ENCODE measurements at regions not wholly inside any gene's neighbourhood (a gene's known extent, or its start where the extent isn't known, plus 50 kb on each side); places are given as distances from the start of the nearest gene placed in this dataset.

DNA sequence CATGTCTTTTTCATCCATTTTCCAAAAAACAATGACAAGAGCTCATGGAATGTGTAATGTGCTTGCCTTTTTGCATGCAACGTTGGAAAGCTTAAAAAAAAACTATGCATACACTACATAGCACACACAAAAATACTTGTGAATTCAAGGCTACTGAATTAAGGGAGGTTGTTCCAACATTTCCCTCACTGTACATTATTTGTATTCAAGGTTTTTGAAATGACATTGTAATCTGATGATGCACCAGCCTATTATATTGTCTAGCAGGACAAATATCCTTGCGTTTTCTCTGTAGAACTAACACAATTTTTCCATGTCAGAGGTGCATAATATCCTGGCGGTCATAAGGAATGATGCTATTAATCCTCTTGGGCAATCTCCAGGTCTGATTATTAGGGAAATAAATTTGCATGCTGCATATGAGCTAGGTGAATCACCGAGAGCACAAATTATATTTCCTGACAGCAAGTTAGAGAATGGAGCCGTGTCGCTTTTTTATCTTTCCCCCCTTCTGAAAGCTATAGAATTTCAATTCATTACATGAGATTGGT, 836.9 kb upstream of the FANCL start:
- DNase-seq (ENCODE audit: low read depth in 2 of 2), result no peak

DNA sequence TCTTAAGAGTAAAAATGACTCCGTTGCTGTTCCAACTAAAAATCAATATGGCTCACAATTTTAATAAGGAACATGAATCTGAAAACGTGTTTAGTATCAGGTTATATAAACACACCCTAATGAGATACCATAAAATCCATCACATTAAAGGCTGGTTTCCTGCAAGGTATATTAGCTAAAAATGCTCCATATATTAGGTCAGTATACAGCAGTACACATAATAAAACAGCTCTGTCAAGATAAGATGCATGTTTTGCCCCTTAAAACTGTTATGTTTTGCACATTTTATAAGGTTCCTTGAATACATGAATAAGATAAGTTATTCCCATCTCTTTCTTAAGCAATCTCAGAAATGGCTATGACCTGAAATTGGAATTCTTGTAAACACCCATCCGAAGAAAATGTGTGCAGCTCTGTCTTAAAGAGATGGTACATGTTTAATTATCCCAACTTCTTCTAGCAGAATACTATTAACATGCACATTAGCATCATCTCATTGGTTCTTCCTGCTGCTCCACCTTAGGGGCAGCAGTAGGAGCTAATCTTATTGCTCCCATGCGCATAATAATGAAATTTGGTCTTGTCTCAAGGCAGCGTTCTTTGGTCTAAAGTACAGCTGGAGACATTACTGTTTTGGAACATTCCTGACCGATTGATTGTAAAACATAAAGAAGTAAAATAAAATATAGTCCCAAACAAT, 836.1 kb upstream of the FANCL start:
- DNase-seq (ENCODE audit: low read depth in 2 of 2), result no peak

DNA sequence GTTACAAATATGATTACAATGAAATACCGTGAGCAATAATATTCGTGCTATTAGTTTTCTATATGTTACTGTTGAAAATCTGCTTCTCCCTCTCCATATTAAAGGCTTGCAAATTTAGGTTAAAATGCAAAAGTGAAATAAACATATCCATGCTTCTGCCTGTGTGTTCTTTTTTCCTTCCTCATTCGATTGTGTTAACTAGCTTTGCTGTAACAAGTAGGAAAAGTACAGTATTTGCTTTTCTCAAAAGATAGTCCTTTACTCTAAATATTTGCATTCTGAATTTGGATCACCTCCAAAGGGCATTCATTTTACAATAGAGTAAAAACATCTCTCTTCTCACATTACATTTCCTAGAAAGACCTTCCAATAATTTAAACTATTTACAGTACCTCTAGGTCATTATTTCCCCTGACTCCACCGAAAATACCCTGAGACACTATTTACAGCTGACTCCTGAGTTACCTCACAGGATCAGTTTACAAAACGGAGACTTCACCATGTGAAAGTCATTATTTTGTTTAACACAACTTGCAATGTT, 835.0 kb upstream of the FANCL start:
- DNase-seq (ENCODE audit: low read depth in 2 of 2), result no peak

DNA sequence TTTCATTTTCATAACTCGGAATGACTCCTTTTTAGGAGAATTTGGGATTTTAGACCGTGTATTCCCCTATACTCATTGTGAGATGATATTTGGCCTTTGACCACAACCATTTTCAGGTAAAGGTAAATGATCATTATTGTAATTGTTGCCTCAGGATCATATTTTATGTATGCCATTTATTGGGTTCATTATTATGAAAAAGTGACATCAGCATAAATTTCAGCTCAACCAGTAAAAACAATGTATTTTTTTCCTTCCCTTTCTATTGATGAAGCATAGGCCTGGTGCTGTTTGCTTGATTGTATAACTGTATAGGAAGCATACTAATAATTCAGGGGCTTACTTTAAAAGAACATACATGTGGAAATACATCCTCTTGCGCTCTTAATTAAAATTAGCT, 832.9 kb upstream of the FANCL start:
- DNase-seq (ENCODE audit: low read depth in 2 of 2), result no peak

DNA sequence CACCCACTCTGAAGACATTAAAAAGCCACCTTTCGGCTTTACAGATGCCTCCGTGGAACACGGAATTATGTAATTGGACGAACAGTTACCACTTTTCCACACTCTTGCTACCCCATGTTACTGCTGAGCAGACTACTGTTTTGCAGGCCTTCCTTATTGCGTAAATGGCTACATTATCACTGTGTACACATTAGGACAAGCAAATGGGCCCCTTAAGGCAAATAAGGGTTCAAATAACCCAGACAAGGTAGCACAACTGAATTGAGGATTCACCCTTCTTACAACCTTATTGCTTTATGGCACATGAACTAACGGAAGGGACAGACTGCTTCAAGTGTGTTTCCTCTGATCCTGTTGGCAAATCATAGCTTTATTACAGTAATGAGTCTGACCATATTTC, 832.2 kb upstream of the FANCL start:
- no peak for DNase-seq (ENCODE audit: low read depth in 2 of 2)

DNA sequence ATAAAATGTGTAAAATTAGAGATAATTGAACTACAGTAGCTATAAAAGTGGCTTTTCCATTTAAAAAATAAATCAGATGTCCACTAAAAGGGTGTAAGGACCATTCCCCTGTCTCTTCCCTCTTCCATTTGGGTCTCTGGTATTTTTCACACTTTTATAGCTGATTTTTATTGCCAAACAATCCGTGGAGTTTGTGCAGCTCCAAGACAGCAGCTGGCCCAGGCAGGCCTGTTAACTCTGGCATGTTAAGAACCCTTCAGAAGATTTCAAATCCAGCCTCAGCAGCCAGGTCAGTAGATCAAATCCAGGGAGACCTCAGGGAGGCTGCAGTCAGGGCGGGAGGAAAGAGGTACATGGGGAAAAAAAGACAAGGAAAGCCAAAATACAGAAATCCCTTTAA, 827.1 kb upstream of the FANCL start:
- DNase-seq (ENCODE audit: low read depth in 2 of 2), result no peak

DNA sequence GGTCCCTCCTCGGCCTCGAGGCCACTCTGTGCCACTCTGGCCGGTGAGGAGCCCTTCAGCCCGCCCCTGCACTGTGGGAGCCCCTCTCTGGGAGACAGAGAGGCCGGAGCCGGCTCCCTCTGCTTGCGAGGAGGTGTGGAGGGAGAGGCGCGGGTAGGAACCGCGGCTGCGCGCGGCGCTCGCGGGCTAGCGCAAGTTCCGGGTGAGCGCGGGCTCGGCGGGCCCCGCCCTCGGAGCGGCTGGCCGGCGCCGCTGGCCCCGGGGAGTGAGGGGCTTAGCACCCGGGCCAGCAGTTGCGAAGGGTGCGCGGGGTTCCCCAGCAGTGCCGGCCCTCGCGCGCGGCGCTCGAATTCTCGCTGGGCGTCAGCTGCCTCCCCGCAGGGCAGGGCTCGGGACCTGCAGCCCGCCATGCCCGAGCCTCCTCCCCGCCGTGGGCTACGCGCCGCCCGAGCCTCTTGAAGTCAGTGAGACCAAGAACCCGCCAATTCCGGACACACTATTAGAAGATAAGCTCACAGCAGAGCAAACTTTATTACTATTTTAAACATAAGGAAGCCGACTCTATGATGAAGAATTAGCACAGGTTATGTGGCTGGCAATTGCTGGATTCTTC, 825.8 kb upstream of the FANCL start:
- DNase-seq (ENCODE audit: low read depth in 2 of 2), result no peak

DNA sequence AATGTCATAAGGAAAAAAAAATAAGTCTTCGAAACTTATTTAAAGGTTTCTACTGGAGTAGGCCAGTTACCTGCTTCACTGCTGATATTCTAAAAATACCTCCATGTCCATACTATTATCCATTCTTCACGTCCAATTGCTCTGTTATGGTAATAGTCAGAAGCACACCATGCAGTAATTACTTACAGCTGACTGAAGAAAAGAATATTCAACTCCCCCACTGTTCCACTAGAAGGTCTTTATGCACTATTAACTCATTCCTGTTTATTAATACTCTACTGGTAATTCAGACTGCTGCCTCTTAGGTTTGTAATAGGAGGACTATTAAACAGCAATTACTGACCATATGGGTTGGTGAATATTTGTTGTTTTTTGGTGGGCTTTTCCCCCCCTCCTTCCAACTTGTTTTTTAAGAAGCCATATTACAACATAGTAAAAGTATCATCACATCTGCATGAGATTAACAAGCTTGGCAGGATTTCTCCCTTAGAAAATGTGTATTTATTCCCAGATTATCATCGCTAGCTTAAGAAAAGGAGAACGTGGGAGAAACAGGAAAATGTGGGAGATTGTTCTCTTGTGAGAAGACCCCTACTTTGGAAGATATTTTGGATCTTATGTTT, 806.4 kb upstream of the FANCL start:
- DNase-seq (ENCODE audit: low read depth in 2 of 2), result no peak

DNA sequence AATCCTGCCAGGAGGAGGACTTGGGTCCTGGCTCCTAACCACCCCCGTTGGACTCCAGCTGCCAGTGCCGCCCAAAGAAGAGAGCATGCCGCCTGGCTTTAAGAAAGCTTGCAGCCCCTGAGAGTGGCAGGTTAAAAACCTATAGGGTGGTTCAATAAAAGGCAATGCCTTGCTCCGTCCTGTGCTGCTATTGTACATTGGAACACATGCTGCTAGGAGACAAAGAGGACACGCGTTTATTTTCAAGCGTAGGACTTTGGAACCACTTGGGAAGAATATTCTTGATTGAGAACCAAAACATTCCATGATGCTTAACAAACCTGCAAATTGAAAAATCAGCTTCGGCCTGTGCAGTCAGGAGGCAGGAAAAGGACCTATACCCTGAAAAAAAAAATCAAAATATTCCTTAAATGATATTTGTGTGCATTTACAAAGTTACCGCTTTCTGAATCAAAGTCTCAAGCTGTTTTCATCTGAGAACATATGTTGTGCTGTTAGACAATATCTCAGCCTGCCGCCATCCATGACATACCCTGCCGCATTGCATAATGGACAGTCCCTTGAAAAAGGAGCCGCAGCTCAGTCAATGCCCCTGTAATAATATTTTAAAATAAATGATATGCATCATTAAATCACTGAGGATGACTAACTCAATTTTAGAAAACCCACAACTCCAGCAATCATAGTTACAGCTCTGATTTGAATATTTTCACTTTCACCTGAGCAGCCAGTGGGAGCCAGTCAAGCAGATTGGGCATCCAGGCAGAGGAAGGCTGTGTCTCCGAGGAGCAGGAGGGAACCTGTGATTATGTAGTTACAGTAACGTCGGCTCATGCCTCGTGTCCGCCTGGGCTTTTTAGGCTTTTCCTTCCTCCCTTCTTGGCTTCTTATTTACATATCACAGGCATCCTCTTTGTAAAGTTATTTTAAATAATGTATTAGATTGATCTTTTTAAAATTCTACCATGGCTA, 805.6 kb upstream of the FANCL start:
- DNase-seq (ENCODE audit: low read depth in 2 of 2), result no peak

DNA sequence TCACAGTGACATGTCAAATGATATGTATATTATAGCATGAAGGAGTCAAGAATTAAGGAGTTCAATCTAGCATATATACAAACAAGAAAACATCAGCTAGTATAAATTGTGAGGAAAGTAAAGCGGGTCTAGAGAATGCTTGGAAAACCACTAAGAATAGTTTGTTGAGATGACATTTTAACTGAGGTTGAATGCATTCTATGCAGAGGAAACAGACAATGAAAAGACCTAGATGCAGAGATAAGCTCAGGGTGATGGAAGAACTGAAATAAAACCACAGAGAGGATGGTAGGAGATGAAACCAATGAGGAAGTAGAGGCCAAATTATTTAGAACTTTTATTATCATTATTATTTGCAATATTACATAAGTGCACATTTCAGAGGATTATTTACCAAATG, 803.6 kb upstream of the FANCL start:
- no peak for DNase-seq (ENCODE audit: low read depth in 2 of 2)

DNA sequence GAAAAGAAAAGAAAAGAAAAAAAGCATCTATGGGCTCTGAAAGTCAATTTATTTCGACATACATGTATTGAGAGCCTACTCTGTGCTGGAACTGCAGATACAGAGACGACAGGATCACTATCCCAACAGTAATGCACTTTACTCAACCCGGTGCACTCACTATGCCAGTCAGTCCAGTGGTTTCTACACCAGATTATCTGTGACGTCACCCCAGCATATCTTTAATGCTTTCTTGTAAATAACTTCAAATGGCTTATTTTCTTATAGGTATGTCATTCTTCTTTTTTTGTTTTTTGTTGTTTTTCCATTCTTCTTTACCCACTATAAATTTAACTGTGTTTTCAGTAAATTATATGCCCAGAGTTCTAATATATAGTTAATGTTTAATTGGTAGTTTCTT, 800.0 kb upstream of the FANCL start:
- no peak for DNase-seq (ENCODE audit: low read depth in 2 of 2)

DNA sequence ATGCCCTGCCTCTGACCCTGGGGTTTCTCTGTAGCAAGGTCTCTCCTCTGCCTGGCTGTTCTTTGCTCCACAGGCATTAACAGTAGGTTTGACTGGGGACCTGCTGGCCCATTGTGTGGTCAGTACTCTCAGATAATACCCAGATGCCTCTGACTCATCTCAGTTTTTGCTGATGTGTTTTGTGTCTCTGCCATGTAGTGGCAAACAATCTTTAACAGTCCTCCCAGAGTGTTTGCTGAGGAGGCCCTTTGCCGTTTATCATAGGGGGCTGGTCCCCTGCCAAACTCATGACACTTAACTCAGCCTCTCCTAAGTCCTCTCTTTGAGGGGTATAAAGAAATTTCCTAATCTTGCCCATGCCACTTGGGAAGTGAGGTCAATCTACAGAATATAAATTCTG, 793.7 kb upstream of the FANCL start:
- no peak for DNase-seq (ENCODE audit: low read depth in 2 of 2)

DNA sequence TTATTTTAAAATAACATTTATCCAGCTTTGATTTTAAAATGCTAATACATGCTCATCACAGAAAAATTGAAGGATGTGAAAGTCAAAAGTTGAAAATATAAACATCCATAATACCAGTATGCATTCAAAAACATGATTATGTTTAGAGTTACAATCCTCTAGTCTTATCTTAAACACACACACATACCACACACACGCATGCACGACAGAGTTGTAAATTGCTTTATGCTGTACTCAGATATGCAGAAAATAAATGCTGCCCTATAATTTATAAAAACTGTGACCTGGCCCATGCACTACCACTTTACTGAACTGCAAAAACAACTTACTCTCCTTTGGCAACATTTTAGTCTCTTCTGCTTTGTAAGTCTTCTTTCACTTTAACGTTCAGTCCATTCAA, 793.0 kb upstream of the FANCL start:
- DNase-seq (ENCODE audit: low read depth in 2 of 2), result no peak

DNA sequence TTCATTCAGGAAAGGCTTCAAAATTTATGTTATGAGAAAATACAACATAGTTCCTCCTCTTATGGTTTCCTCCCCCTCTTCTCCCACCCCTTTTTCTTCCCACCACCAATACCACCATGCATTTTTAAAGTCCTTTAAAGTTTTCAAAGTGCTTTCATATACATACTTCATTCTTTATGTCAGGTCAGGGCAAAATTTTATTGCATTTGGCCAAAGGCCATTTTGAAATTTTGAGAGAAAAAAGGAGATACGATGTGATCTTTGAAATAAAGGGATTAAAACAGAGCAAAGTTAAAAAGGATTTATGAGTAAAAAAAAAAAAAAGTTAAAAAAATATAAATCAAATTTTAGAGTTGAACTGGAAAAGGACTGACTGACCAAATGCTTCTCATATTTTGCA, 792.5 kb upstream of the FANCL start:
- DNase-seq (ENCODE audit: low read depth in 2 of 2), result no peak

DNA sequence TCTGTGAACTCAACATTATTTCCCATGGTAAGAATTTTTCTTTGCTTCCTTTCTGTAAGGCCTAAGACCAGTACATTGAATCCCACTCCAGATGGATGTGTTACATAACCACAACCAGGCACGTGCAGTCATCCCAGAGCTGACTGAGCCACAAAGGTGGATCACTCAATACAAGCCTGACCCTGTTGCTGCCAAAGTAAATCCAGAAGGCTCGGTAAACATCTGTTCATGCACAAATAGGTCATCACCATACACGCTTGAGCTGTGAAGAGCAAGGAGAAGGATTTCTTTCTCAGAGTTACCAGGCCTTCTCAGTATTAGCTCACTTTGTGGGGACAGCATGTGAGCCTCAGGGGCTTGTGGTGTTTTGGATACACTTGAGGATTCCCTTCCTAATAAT, 791.4 kb upstream of the FANCL start:
- no peak for DNase-seq (ENCODE audit: low read depth in 2 of 2)

DNA sequence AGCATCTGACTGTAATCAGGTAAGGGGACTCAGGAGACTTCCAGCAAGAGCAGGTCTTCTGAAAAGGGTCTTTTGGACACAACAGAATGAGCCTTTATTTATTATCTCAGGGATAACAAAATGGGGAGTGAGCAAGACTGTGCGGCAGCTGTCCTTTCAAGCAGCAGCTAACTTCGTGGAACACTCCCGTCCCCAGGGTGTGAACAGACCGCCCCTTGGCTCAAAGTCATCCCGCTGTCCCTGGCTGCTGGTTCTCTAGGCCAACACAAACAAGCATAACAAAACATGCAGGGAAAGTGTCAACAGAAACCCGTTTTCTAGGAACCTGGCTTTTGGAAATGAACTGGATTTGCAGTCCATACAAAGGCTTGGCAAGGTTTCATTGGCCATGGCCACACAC, 787.9 kb upstream of the FANCL start:
- no peak for DNase-seq (ENCODE audit: low read depth in 2 of 2)

DNA sequence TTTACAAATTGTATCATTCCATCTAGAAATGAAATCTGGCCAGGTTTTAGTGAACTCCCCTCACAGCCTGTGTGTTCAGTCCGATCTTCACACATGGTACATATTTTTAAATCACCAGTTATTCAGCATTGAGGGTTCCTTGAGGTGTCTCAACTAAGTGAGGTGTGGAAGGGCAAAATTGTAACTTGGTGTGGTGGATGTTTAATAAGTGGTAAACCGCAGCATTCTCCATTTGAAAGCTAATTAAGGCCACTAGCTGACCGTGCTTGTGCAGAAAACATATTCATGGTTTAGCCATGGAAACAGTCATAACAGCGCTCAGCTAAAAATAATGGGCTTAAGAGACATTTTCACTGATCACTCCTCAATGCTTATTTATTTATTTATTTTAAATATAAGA, 786.2 kb upstream of the FANCL start:
- DNase-seq (ENCODE audit: low read depth in 2 of 2), result no peak

DNA sequence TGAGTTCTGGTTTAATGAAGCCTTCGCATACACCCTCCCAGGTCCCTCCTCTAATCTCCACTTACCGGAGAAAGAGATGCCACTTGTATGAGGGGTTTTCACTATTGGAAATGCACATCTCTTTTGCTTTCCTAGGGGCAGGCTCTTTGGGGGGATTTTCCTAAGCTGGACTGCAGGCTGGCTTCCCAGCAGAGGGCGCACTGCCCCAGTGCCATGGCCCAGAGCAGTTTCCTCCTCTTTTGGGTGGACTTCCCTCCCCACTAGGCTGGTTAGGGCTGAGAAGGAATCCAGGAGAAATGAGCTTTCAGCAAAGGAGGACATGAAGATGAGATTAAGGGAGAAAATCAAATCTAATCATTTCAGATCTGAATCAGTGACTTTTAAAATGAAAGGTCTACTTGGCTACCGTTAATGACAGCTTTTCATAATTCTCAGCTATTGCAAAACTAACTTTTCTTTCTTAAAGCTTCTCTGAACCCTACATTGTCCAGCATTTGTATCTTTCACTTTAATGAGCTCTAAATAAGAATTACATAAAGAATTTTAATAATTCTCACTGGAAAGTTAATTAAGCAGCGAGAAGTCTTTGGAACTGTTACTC, 784.1 kb upstream of the FANCL start:
- DNase-seq (ENCODE audit: low read depth in 2 of 2), result no peak

DNA sequence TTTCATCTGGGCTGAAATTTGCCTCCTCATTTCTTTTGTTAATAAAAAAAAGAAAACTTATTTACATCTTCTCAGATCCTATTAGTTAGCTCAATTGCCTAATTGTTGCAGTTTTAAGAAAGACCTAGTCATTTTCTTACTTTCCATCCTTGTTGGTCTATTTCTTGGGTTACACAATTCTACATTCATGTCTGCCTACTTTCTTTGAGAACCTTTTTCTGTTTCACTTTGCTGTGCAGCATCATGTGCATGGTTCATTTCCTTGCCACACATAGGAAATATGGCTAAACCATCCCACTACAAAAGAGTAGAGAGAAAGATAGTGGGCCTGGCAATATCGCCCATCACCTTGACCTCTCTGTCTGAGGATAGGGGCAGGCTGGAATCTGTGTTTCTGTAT, 780.7 kb upstream of the FANCL start:
- DNase-seq (ENCODE audit: low read depth in 2 of 2), result no peak

DNA sequence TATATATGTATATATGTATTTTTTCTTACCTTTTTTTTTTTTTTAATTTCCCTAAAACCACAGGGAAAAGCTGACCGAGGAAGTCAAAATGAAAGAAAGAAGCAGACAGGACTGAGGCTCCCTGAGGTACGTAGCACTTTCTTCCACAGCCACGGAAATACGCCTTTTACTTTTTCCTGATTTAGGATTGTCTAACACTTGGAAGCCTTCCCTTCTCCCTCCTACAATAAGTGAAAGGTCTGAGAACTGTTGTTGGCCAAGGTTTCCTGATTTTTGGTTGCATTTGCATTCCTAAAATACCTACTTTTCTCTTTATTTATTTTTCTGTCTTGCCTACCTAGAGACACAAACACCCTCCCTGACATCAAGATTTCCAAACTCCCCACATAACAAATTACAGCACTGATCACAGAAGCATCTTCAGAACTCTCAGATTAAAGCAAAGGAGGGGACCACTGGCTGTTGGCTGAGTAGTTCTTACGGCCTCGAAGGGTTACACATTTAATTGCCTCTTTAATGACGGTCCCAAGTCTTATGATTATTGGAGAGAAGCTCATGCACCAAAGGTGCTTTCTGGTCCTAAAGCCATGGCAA, 778.5 kb upstream of the FANCL start:
- DNase-seq (ENCODE audit: low read depth in 2 of 2), result no peak

DNA sequence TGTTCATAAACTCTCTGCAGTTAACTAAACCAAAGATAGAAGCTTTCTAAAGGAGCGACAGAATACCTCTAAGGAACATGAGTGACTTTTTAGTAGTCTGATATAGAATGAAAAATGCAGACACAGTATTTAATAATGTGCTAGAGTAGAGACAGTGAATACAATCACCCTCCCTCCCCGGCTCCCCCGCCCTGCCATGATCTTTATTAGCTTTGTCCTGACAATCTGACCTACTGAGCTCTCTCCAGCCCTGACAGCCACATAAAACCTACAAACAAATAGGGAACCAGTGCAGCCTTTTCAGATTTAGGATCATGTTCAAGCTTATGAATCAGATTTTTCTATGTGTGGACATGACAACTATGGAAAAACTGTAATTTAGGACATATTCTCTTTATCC, 777.6 kb upstream of the FANCL start:
- no peak for DNase-seq (ENCODE audit: low read depth in 2 of 2)

Data from stimulated activated CD8-positive, alpha-beta memory T cell treated with anti-CD3 and anti-CD28 coated beads, Interleukin-15, amount 100 ng/mL, for 48 hours (primary cell).